Adrenal gland (tissue), 9 donors: ENCODE measurements at regions not wholly inside any gene's neighbourhood (a gene's known extent, or its start where the extent isn't known, plus 50 kb on each side); places are given as distances from the start of the nearest gene placed in this dataset.

Experiments
- DNase-seq, 7 donors: peaks; one replicate each; pipeline ENCODE4 v3.0.0-alpha.2; 2019 to 2020
- H3K27ac ChIP-seq, 5 donors: fragments of 200-600 bp; sonication (generic) in 4 of 5; 1 replicate in 3 of 5; 2 replicates in 2 of 5; pipeline versions ENCODE4 v1.5.1 to v1.8.0; 2016 to 2020; ENCODE audit warnings: mild to moderate bottlenecking in 1 of 5
- H3K27me3 ChIP-seq: fragments of 200-600 bp; 2 replicates; pipeline ENCODE4 v1.8.0; 2021
- H3K36me3 ChIP-seq, 2 donors: fragments of 200-600 bp; replicated peaks in 1 of 2; 1 replicate in 1 of 2; 2 replicates in 1 of 2; pipeline versions ENCODE4 v1.5.1 to v1.8.0; 2018 to 2022
- H3K4me1 ChIP-seq, 2 donors: fragments of 200-600 bp; replicated peaks in 1 of 2; 1 replicate in 1 of 2; 2 replicates in 1 of 2; pipeline versions ENCODE4 v1.5.1 to v1.8.0; 2018 to 2021
- H3K4me3 ChIP-seq, 4 donors: fragments of 200-600 bp; sonication (generic) in 3 of 4; one replicate each; pipeline ENCODE4 v1.5.1; 2016 to 2018
- H3K9me3 ChIP-seq, 3 donors: fragments of 200-600 bp; sonication (generic) in 1 of 3; replicated peaks in 1 of 3; 1 replicate in 2 of 3; 2 replicates in 1 of 3; pipeline versions ENCODE4 v1.5.1 to v1.8.0; 2016 to 2021
- CTCF ChIP-seq, 6 experiments: fragments of 450-650 bp in 4 of 6; fragments of 200-600 bp in 2 of 6; sonication (generic) in 1 of 6; IDR thresholded peaks; 1 replicate in 5 of 6; 2 replicates in 1 of 6; pipeline versions ENCODE4 v1.5.1 to v1.8.0; 2016 to 2021; ENCODE audit warnings: antibody characterized with exemption in 6 of 6, mild to moderate bottlenecking in 2 of 6, moderate library complexity in 1 of 6
- POLR2A ChIP-seq, 2 donors: fragments of 450-650 bp; IDR thresholded peaks; one replicate each; pipeline ENCODE4 v1.6.1; 2017; ENCODE audit warnings: antibody characterized with exemption in 2 of 2, mild to moderate bottlenecking in 2 of 2, moderate library complexity in 1 of 2
- WGBS, 4 donors: extraction: QIAGEN DNeasy Blood & Tissue Kit in 2 of 4; methylation state at CpG; one replicate each; pipeline versions ENCODE4 v1.1.5 to v1.1.7; 2013 to 2017; 5-methylcytosine and 5-hydroxymethylcytosine counted together
- intact Hi-C, 2 donors: fragments of 100-400 bp; cut with DNase I; formaldehyde crosslinking; loops; one replicate each; pipeline versions ENCODE4 v1.14.1 to v1.15.0; 2022 to 2023
- donor health status: healthy with polysubstance abuse.
- donor health status: Bipolar disorder and iron deficiency.
- donor health status: DM: yes; HTN: yes; CAD: no.
- donor health status: DM: no; HTN: no; CAD: no.
- donor health status: DM: no; HTN: no; CAD: no.

DNA sequence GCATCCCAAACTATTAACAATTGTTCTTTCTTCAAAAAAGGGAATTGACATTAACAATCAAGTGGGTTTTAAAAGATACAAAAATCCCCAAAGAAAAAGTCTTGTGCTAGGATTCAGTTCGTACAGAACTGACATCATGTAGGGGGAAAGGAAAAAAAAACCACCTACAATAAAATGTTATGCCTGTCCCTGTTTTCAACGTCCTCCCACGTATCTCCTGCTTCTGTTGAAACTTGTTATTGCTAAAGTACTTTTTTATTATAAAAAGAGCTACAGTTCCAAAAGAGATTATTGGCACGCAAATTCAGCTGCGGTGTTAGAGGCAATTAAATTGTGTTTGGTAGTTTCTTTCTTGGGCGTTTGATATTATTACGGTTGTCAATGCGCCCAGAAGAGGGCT lies 102.8 kb upstream of the PHACTR1 start:
- TF ChIP-seq CTCF (IDR thresholded peaks at IDR 0.05) (no peak), POLR2A (IDR thresholded peaks at IDR 0.05) (no peak)
- no peaks in the 10 kb centered on the region for H3K4me1 ChIP-seq
- H3K4me3 ChIP-seq, result no peak overlapping the region
- no peak for DNase-seq
- no peaks in the 10 kb centered on the region for H3K27me3 ChIP-seq
- no peak overlapping the region for H3K27ac ChIP-seq
- 74 to 80% (median 77%) methylated on average over 8 of the region's 8 CpGs for WGBS, 4 donors
- intact Hi-C loops, result no loop called here
- H3K36me3 ChIP-seq, result no peaks in the 10 kb centered on the region
- no peaks in the 10 kb centered on the region for H3K9me3 ChIP-seq

DNA sequence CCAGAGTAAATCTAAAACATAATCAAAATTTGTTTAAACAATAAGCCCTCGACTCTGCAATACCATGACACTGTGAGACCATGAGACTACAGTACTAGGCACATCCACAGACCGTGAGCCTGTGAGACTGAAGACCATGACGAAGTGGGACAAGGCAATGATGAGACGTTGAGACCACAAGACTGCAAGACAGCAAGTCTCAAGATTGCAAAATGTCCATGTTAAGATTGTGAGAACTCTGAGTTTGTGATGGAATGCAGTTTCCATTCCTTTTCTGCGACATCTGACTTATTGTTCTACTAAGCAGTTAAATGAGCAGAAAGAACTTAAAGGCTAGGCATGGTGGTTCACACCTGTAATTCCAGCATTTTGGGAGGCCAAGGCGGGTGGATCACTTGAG lies 102.1 kb upstream of the PHACTR1 start:
- intact Hi-C loops, result no loop called here
- no peaks in the 10 kb centered on the region for H3K27me3 ChIP-seq
- no peak overlapping the region for H3K27ac ChIP-seq
- WGBS, 4 donors, result 78 to 90% (median 86%) methylated on average over 6 of the region's 6 CpGs
- no peak overlapping the region for H3K4me3 ChIP-seq
- H3K4me1 ChIP-seq, result no peaks in the 10 kb centered on the region
- no peak for DNase-seq
- H3K9me3 ChIP-seq, result no peaks in the 10 kb centered on the region
- no peaks in the 10 kb centered on the region for H3K36me3 ChIP-seq
- no peak for TF ChIP-seq POLR2A (IDR thresholded peaks at IDR 0.05)

- Histone ChIP-seq H3K4me3 (no peak overlapping the region), H3K27me3 (no peaks in the 10 kb centered on the region), H3K4me1 (no peaks in the 10 kb centered on the region), H3K36me3 (no peaks in the 10 kb centered on the region), H3K27ac (no peak overlapping the region), H3K9me3 (no peaks in the 10 kb centered on the region)
- no peak for DNase-seq
- TF ChIP-seq POLR2A (IDR thresholded peaks at IDR 0.05) (no peak), CTCF (IDR thresholded peaks at IDR 0.05) (no peak)
- WGBS, 4 donors, result 79 to 96% (median 84%) methylated on average over 6 of the region's 6 CpGs
- intact Hi-C loops, result no loop called here
Observed at GRCh38 chr6:12618296-12618695, 98.3 kb upstream of the PHACTR1 start.

DNA sequence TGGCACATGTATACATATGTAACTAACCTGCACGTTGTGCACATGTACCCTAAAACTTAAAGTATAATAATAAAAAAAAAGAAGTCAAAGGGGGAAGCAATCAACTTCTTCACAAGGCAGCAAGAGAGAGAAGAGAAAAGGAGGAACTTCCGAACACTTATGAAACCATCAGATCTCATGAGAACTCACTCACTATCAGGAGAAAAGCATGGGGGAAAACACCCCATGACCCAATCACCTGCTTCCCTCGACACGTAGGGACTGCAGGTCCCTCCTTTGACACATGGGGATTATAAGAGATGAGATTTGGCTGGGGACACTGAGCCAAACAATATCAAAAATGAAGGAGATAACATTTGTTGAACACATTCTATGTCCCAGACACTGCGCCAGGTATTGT lies 94.8 kb upstream of the PHACTR1 start:
- intact Hi-C loops, result no loop called here
- 60 to 71% (median 66%) methylated on average over 5 of the region's 5 CpGs for WGBS, 4 donors
- Histone ChIP-seq H3K27me3 (no peaks in the 10 kb centered on the region), H3K4me1 (no peaks in the 10 kb centered on the region), H3K4me3 (no peak overlapping the region), H3K9me3 (no peaks in the 10 kb centered on the region), H3K36me3 (no peaks in the 10 kb centered on the region), H3K27ac (no peak overlapping the region)
- DNase-seq, result no peak
- TF ChIP-seq POLR2A (IDR thresholded peaks at IDR 0.05) (no peak), CTCF (IDR thresholded peaks at IDR 0.05) (no peak)

DNA sequence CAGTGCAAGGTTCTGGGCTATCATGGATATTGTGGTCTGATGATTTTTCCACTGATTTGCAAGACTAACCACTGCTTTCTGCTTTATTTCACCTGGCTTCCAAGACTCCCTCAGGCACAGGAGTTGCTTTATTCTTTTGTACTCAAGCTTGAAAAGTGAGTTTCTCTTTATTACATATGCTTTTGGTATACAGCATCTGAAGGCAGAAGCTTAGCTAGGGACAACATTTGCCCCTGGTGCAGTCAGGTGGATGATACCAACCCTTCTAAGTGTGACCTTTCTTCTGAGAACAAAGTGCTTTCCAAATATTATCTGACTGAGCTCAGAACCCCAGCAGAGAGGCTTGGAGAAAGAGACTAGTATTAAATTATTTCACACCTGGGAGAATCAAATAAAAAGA lies 94.0 kb upstream of the PHACTR1 start:
- DNase-seq, result no peak
- Histone ChIP-seq H3K4me3 (no peak overlapping the region), H3K27ac (no peak overlapping the region), H3K27me3 (no peaks in the 10 kb centered on the region), H3K4me1 (no peaks in the 10 kb centered on the region), H3K9me3 (no peaks in the 10 kb centered on the region), H3K36me3 (no peaks in the 10 kb centered on the region)
- intact Hi-C loops, result no loop called here
- TF ChIP-seq CTCF (IDR thresholded peaks at IDR 0.05), result no peak
- no peak for TF ChIP-seq POLR2A (IDR thresholded peaks at IDR 0.05)
